ENCODE measurements at regions not wholly inside any gene's neighbourhood (a gene's known extent, or its start where the extent isn't known, plus 50 kb on each side); places are given as distances from the start of the nearest gene placed in this dataset.

- TF ChIP-seq POLR2A (IDR thresholded peaks at IDR 0.05; ENCODE audit: extremely low read depth, insufficient read length) (no peak), CTCF (IDR thresholded peaks at IDR 0.05; ENCODE audit: low read depth, low read length) (no peak), MYC (IDR thresholded peaks at IDR 0.05; ENCODE audit: low read depth, low read length) (no peak), MAX (IDR thresholded peaks at IDR 0.05; ENCODE audit: low read depth, low read length) (no peak)
Measured at GRCh38 chr14:96958057-96958456, 160.9 kb downstream of the VRK1 start.

Measured in NB4 (cell line).